ENCODE measurements at regions not wholly inside any gene's neighbourhood (a gene's known extent, or its start where the extent isn't known, plus 50 kb on each side); places are given as distances from the start of the nearest gene placed in this dataset.

GRCh38 chr10:78912361-78913218 lies 156.2 kb upstream of the ZMIZ1 start:
- no peak for TF ChIP-seq REST (IDR thresholded peaks at IDR 0.05; ENCODE audit: insufficient read depth in 1 of 2, low read depth in 2 of 2, low read length in 2 of 2)
- TF ChIP-seq POLR2AphosphoS5 (IDR thresholded peaks at IDR 0.05; ENCODE audit: low read depth, low read length): no peak
- TF ChIP-seq TAF1 (IDR thresholded peaks at IDR 0.05; ENCODE audit: borderline replicate concordance, insufficient read depth, low read length): no peak
- TF ChIP-seq SIN3A (IDR thresholded peaks at IDR 0.05; ENCODE audit: borderline replicate concordance, insufficient read depth, low read length): no peak
- no peak for TF ChIP-seq FOXP2 (optimal IDR thresholded peaks at IDR 0.05; ENCODE audit: borderline replicate concordance, extremely low read depth, extremely low read length, insufficient read depth)
